NCI-H345 treated with DMSO at 0.1 percent for 48 hours (cell line): ENCODE measurements at regions not wholly inside any gene's neighbourhood (a gene's known extent, or its start where the extent isn't known, plus 50 kb on each side); places are given as distances from the start of the nearest gene placed in this dataset.
A peak's percentile ranks its signal among the peaks of the same experiment; 100 is the strongest.
"Not testable (repeated sequence)": the region's sequence is repeated elsewhere in the genome, so short reads cannot be mapped to it uniquely, and the experiment has no call there.

Experiments used
- DNase-seq: peaks from one replicate; lab custom pipeline; 2025; ENCODE audit not compliant: unreplicated experiment; lab: John Stamatoyannopoulos, UW

GRCh38 chr5:51156838-51157237, 226.4 kb upstream of the ISL1 start:
- DNase-seq = no peak

GRCh38 chr5:51159164-51159563, 224.1 kb upstream of the ISL1 start:
- DNase-seq = no peak

GRCh38 chr5:51159606-51160005, 223.6 kb upstream of the ISL1 start:
- DNase-seq = no peak

GRCh38 chr5:51162245-51162644, 221.0 kb upstream of the ISL1 start:
- no peak for DNase-seq

GRCh38 chr5:51165621-51166020, 217.6 kb upstream of the ISL1 start:
- not testable (repeated sequence) for DNase-seq

GRCh38 chr5:51172903-51173626, 210.2 kb upstream of the ISL1 start:
- DNase-seq = peak; percentile 88

- no peak for DNase-seq
These were observed 201.9 kb upstream of the ISL1 start for GRCh38 chr5:51181208-51181894.

GRCh38 chr5:51185850-51186329, 197.4 kb upstream of the ISL1 start:
- no peak for DNase-seq

GRCh38 chr5:51188001-51188591, 195.2 kb upstream of the ISL1 start:
- no peak for DNase-seq

- peak; percentile 48 for DNase-seq
These were observed 188.6 kb upstream of the ISL1 start for GRCh38 chr5:51194671-51195070.

- DNase-seq = peak; percentile 60
These were observed 182.2 kb upstream of the ISL1 start for GRCh38 chr5:51201024-51201423.

- no peak for DNase-seq
These were observed 181.5 kb upstream of the ISL1 start for GRCh38 chr5:51201708-51202107.

GRCh38 chr5:51202161-51202560, 181.1 kb upstream of the ISL1 start:
- DNase-seq = peak; percentile 25

GRCh38 chr5:51203598-51203997, 179.7 kb upstream of the ISL1 start:
- DNase-seq = no peak

- DNase-seq = no peak
These were observed 175.0 kb upstream of the ISL1 start for GRCh38 chr5:51208296-51208695.

GRCh38 chr5:51214746-51215145, 168.5 kb upstream of the ISL1 start:
- DNase-seq = no peak

GRCh38 chr5:51225789-51226742, 157.2 kb upstream of the ISL1 start:
- DNase-seq = peak; percentile 83

- no peak for DNase-seq
These were observed 155.2 kb upstream of the ISL1 start for GRCh38 chr5:51227963-51228470.

- DNase-seq = no peak
These were observed 152.9 kb upstream of the ISL1 start for GRCh38 chr5:51230336-51230735.

GRCh38 chr5:51242456-51242855, 140.8 kb upstream of the ISL1 start:
- no peak for DNase-seq

GRCh38 chr5:51250957-51251356, 132.3 kb upstream of the ISL1 start:
- DNase-seq = not testable (repeated sequence)
